Kidney epithelial cell (primary cell): ENCODE measurements at regions not wholly inside any gene's neighbourhood (a gene's known extent, or its start where the extent isn't known, plus 50 kb on each side); places are given as distances from the start of the nearest gene placed in this dataset.

Experiments
- DNase-seq: peaks from one replicate; pipeline ENCODE4 v3.0.0-alpha.2; 2010; ENCODE audit warnings: low read depth
- H3K27me3 ChIP-seq: 2 replicates; pipeline ENCODE4 v1.6.0; 2011; ENCODE audit warnings: low read length; ENCODE audit not compliant: control insufficient read depth, insufficient read depth
- H3K36me3 ChIP-seq: 2 replicates; pipeline ENCODE4 v1.5.1; 2011; ENCODE audit warnings: low read length; ENCODE audit not compliant: control insufficient read depth, insufficient read depth
- H3K4me3 ChIP-seq: 2 replicates; pipeline ENCODE4 v1.5.1; 2011; ENCODE audit warnings: low read depth, mild to moderate bottlenecking, control low read depth, low read length
- CTCF ChIP-seq: IDR thresholded peaks from 2 replicates; pipeline ENCODE4 v1.5.1; 2011; ENCODE audit warnings: mild to moderate bottlenecking, moderate library complexity, low read length, control low read depth, inconsistent platforms; ENCODE audit not compliant: insufficient read depth, poor library complexity, severe bottlenecking

- TF ChIP-seq CTCF: no peak
- H3K27me3 ChIP-seq: no peaks in the 10 kb centered on the region
- no peak for DNase-seq
- no peak overlapping the region for H3K4me3 ChIP-seq
- no peaks in the 10 kb centered on the region for H3K36me3 ChIP-seq
Measured at GRCh38 chr2:196381464-196381863, 210.1 kb upstream of the STK17B start.

- no peak for DNase-seq
- Histone ChIP-seq H3K36me3 (no peaks in the 10 kb centered on the region), H3K4me3 (no peak overlapping the region), H3K27me3 (no peaks in the 10 kb centered on the region)
- no peak for TF ChIP-seq CTCF
Measured at GRCh38 chr2:196383799-196384198, 212.4 kb upstream of the STK17B start.

GRCh38 chr2:196384729-196385128 is 213.4 kb upstream of the STK17B start:
- no peak for TF ChIP-seq CTCF
- no peak for DNase-seq
- no peak overlapping the region for H3K4me3 ChIP-seq
- H3K27me3 ChIP-seq: no peaks in the 10 kb centered on the region
- H3K36me3 ChIP-seq: no peaks in the 10 kb centered on the region

- DNase-seq: no peak
- no peak for TF ChIP-seq CTCF
- H3K27me3 ChIP-seq: no peaks in the 10 kb centered on the region
- H3K36me3 ChIP-seq: no peaks in the 10 kb centered on the region
- H3K4me3 ChIP-seq: no peak overlapping the region
Measured at GRCh38 chr2:196389670-196390069, 218.3 kb upstream of the STK17B start.

- TF ChIP-seq CTCF: no peak
- Histone ChIP-seq H3K27me3 (no peaks in the 10 kb centered on the region), H3K36me3 (no peaks in the 10 kb centered on the region), H3K4me3 (no peak overlapping the region)
- no peak for DNase-seq
Measured at GRCh38 chr2:196390243-196391148, 219.1 kb upstream of the STK17B start.

GRCh38 chr2:196391149-196391479 is 219.7 kb upstream of the STK17B start:
- no peak for TF ChIP-seq CTCF
- H3K27me3 ChIP-seq: no peaks in the 10 kb centered on the region
- no peak for DNase-seq
- no peak overlapping the region for H3K4me3 ChIP-seq
- no peaks in the 10 kb centered on the region for H3K36me3 ChIP-seq
